Body of pancreas (tissue), 4 donors: ENCODE measurements at regions not wholly inside any gene's neighbourhood (a gene's known extent, or its start where the extent isn't known, plus 50 kb on each side); places are given as distances from the start of the nearest gene placed in this dataset.

ENCODE experiments used
- CTCF ChIP-seq, 7 experiments: fragments of 450-650 bp in 4 of 7; fragments of 200-600 bp in 3 of 7; sonication (generic) in 3 of 7; IDR thresholded peaks; one replicate each; pipeline ENCODE4 v1.5.1; 2016 to 2019; ENCODE audit warnings: antibody characterized with exemption in 7 of 7
- POLR2A ChIP-seq, 3 donors: fragments of 450-650 bp; IDR thresholded peaks; one replicate each; pipeline ENCODE4 v1.6.1; 2016; ENCODE audit warnings: antibody characterized with exemption in 3 of 3, mild to moderate bottlenecking in 2 of 3

DNA sequence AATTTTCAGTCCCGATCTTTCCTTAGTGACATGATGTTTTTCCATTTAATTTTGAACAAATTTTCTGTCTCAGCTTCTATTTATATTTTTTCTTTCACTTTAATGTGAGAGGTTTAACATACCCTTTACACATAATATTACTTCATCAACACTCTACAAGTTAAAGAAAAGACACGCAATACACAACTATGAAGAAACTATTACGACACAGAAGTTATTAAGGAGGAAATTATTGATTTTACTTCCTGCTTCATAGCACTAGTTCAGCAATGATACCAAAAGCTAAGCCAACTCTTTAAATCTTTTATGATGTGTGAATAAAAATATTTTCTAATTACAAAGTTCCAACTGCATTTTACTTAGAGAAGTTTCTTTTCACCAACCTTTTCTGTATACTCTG is 432.3 kb upstream of the DAB2 start:
- TF ChIP-seq CTCF (IDR thresholded peaks at IDR 0.05) (no peak), POLR2A (IDR thresholded peaks at IDR 0.05) (no peak)
